Colonic mucosa (tissue), 4 donors: ENCODE measurements at regions not wholly inside any gene's neighbourhood (a gene's known extent, or its start where the extent isn't known, plus 50 kb on each side); places are given as distances from the start of the nearest gene placed in this dataset.

Experiments
- DNase-seq: peaks from one replicate; pipeline ENCODE4 v3.0.0-alpha.2; 2020
- H3K27ac ChIP-seq: fragments of 200-600 bp; one replicate; pipeline ENCODE4 v1.8.0; 2021
- H3K27me3 ChIP-seq: fragments of 200-600 bp; one replicate; pipeline ENCODE4 v1.8.0; 2021
- H3K36me3 ChIP-seq: fragments of 200-600 bp; one replicate; pipeline ENCODE4 v1.8.0; 2021
- H3K4me1 ChIP-seq: fragments of 200-600 bp; one replicate; pipeline ENCODE4 v1.8.0; 2021; ENCODE audit warnings: mild to moderate bottlenecking
- H3K4me3 ChIP-seq: fragments of 200-600 bp; one replicate; pipeline ENCODE4 v1.8.0; 2021
- H3K9ac ChIP-seq, 2 donors: one replicate each; pipeline ENCODE4 v1.7.0; 2013; ENCODE audit warnings: control low read depth in 2 of 2, low read depth in 2 of 2, low read length in 2 of 2
- H3K9me3 ChIP-seq: fragments of 200-600 bp; one replicate; pipeline ENCODE4 v1.8.0; 2021
- CTCF ChIP-seq: fragments of 200-600 bp; IDR thresholded peaks from one replicate; pipeline ENCODE4 v1.8.0; 2022; ENCODE audit warnings: antibody characterized with exemption, mild to moderate bottlenecking
- intact Hi-C: fragments of 100-400 bp; cut with DNase I; formaldehyde crosslinking; loops from one replicate; pipeline ENCODE4 v1.14.1; 2022
- donor health status: healthy.
- donor health status: DM: no; HTN: no; CAD: no.
- donor health status: DM: no; HTN: no; CAD: no.

DNA sequence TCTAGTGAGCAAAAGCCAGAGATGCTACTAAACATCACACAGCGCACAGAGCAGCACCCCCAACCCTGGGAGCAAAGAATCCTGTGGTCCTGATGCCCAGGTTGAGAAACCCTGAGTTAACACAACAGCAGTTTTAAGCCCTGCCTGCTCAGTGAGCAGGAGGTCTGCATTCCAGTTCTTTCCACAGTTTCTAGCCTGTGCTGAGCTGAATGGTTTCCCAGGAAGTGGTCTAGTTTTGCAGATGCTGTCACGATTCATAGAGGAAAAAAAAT is 171.1 kb upstream of the PROK2 start:
- Histone ChIP-seq H3K4me1 (no peaks in the 10 kb centered on the region), H3K27me3 (no peaks in the 10 kb centered on the region), H3K27ac (no peak overlapping the region), H3K4me3 (no peak overlapping the region), H3K9me3 (no peaks in the 10 kb centered on the region), H3K9ac (no peak overlapping the region), H3K36me3 (no peaks in the 10 kb centered on the region)
- no peak for TF ChIP-seq CTCF
- intact Hi-C loops = loop anchor here (10.0 kb wide), 3 partner anchors 309 to 869 kb away; no protein-coding TSS in a partner anchor
- no peak for DNase-seq

- intact Hi-C loops = loop anchor here (10.0 kb wide), 3 partner anchors 309 to 869 kb away; no protein-coding TSS in a partner anchor
- H3K27ac ChIP-seq = no peak overlapping the region
- H3K4me1 ChIP-seq = no peaks in the 10 kb centered on the region
- no peaks in the 10 kb centered on the region for H3K27me3 ChIP-seq
- H3K4me3 ChIP-seq = no peak overlapping the region
- no peaks in the 10 kb centered on the region for H3K36me3 ChIP-seq
- DNase-seq = peak; percentile 79
- no peaks in the 10 kb centered on the region for H3K9me3 ChIP-seq
- no peak overlapping the region for H3K9ac ChIP-seq
- peak; percentile 46 for TF ChIP-seq CTCF
These were observed 170.5 kb upstream of the PROK2 start for GRCh38 chr3:71955240-71956068.

- H3K4me3 ChIP-seq = no peak overlapping the region
- no peak for DNase-seq
- H3K27ac ChIP-seq = no peak overlapping the region
- TF ChIP-seq CTCF = no peak
- H3K36me3 ChIP-seq = no peaks in the 10 kb centered on the region
- H3K27me3 ChIP-seq = no peaks in the 10 kb centered on the region
- intact Hi-C loops = loop anchor here (10.0 kb wide), 3 partner anchors 313 to 873 kb away; no protein-coding TSS in a partner anchor
- no peak overlapping the region for H3K9ac ChIP-seq
- no peaks in the 10 kb centered on the region for H3K9me3 ChIP-seq
- H3K4me1 ChIP-seq = no peaks in the 10 kb centered on the region
These were observed 166.9 kb upstream of the PROK2 start for GRCh38 chr3:71951842-71952241.

DNA sequence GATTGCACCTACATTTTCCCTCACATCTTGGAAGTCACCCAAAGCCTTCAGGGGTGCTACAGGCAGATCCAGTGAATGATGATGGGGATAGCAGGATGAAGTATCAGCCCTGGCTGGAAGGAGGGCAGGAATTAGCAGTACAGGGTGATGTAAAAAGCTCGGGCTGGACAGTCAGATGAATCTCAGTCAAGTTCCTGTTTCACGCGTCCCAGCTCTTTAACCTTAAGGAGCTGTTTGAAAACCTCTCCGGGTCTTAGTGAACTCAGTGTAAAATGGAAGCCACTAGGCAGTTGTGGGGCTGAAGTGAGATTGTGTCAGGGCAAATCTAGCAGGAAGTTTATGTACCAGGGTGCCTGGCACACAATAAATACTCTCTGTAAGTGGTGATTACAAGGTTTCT is 166.4 kb upstream of the PROK2 start:
- no peaks in the 10 kb centered on the region for H3K9me3 ChIP-seq
- intact Hi-C loops = loop anchor here (10.0 kb wide), 3 partner anchors 313 to 873 kb away; no protein-coding TSS in a partner anchor
- H3K27me3 ChIP-seq = no peaks in the 10 kb centered on the region
- H3K4me1 ChIP-seq = no peaks in the 10 kb centered on the region
- no peak for TF ChIP-seq CTCF
- H3K36me3 ChIP-seq = no peaks in the 10 kb centered on the region
- no peak overlapping the region for H3K27ac ChIP-seq
- H3K4me3 ChIP-seq = no peak overlapping the region
- DNase-seq = no peak
- H3K9ac ChIP-seq = no peak overlapping the region

DNA sequence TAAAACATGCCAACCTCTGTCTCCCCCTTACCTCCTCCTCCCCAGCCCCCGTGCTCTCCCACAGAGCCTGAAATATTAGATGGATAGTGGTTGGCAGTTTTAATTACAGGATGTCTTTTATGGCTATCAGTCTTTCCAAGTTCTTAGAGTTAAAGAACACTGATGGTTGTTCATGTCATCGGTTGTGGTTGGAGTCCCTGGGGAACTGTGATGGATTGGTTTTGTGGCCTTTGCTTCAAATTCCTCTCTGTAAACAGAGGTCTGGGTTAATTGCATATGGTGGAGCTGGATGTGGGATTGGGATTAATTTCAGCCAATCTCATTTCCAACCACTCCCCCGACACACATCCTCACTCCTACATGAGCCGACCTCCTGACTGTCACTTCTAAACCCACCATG is 164.5 kb upstream of the PROK2 start:
- no peak for DNase-seq
- H3K9me3 ChIP-seq = no peaks in the 10 kb centered on the region
- H3K36me3 ChIP-seq = no peaks in the 10 kb centered on the region
- H3K27me3 ChIP-seq = no peaks in the 10 kb centered on the region
- intact Hi-C loops = no loop called here
- H3K4me3 ChIP-seq = no peak overlapping the region
- no peak overlapping the region for H3K27ac ChIP-seq
- TF ChIP-seq CTCF = no peak
- no peaks in the 10 kb centered on the region for H3K4me1 ChIP-seq
- no peak overlapping the region for H3K9ac ChIP-seq
